PC-9 (cell line): ENCODE measurements at regions not wholly inside any gene's neighbourhood (a gene's known extent, or its start where the extent isn't known, plus 50 kb on each side); places are given as distances from the start of the nearest gene placed in this dataset.

Experiments used
- EZH2 ChIP-seq: fragments of 200-600 bp; sonication (generic); IDR thresholded peaks from 2 replicates; pipeline ENCODE4 v1.8.0; 2017; ENCODE audit warnings: antibody characterized with exemption, low read depth
- TF ChIP-seq, protein P1 (sequence below): fragments of 200-600 bp; sonication (generic); conservative IDR thresholded peaks from 2 replicates; pipeline ENCODE4 v1.6.1; 2017; ENCODE audit warnings: mixed run types, antibody characterized with exemption, mild to moderate bottlenecking, moderate library complexity

DNA sequence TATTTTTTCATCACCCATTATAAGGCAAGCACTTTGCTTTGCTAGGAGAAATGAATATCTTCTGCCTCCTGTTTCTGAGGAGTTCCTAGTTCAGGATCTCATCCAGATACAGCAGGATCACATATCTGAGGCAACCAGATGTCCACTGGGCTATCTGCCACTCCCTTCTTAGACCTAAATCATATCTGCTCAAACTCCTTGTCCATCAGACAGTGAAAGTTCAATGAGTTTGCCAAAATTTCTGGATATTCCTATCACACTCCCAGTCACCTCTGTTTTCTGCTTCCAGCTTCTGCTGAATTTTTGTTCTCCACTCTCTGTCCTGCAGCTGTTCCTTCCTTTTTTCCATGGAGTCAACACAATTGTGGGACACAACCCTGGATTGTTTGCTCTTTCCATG lies 54.2 kb upstream of the BASP1 start:
- TF ChIP-seq, protein P1, sequence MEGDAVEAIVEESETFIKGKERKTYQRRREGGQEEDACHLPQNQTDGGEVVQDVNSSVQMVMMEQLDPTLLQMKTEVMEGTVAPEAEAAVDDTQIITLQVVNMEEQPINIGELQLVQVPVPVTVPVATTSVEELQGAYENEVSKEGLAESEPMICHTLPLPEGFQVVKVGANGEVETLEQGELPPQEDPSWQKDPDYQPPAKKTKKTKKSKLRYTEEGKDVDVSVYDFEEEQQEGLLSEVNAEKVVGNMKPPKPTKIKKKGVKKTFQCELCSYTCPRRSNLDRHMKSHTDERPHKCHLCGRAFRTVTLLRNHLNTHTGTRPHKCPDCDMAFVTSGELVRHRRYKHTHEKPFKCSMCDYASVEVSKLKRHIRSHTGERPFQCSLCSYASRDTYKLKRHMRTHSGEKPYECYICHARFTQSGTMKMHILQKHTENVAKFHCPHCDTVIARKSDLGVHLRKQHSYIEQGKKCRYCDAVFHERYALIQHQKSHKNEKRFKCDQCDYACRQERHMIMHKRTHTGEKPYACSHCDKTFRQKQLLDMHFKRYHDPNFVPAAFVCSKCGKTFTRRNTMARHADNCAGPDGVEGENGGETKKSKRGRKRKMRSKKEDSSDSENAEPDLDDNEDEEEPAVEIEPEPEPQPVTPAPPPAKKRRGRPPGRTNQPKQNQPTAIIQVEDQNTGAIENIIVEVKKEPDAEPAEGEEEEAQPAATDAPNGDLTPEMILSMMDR, result no peak
- TF ChIP-seq EZH2, result no peak
